T-helper 2 cell treated with Interferon-gamma antibody and Interleukin-4, amounts not matched to agents 100 ng/mL and 5 ng/mL, for 36 hours (primary cell): ENCODE measurements at regions not wholly inside any gene's neighbourhood (a gene's known extent, or its start where the extent isn't known, plus 50 kb on each side); places are given as distances from the start of the nearest gene placed in this dataset.
"Not testable (repeated sequence)": the region's sequence is repeated elsewhere in the genome, so short reads cannot be mapped to it uniquely, and the experiment has no call there.

Experiments
- intact Hi-C: fragments of 100-400 bp; cut with micrococcal nuclease; formaldehyde crosslinking; loops from one replicate; pipeline ENCODE4 v1.15.1; 2023

- intact Hi-C loops, result no loop called here
These were observed 277.4 kb upstream of the XYLT1 start for GRCh38 chr16:17748044-17748719.

DNA sequence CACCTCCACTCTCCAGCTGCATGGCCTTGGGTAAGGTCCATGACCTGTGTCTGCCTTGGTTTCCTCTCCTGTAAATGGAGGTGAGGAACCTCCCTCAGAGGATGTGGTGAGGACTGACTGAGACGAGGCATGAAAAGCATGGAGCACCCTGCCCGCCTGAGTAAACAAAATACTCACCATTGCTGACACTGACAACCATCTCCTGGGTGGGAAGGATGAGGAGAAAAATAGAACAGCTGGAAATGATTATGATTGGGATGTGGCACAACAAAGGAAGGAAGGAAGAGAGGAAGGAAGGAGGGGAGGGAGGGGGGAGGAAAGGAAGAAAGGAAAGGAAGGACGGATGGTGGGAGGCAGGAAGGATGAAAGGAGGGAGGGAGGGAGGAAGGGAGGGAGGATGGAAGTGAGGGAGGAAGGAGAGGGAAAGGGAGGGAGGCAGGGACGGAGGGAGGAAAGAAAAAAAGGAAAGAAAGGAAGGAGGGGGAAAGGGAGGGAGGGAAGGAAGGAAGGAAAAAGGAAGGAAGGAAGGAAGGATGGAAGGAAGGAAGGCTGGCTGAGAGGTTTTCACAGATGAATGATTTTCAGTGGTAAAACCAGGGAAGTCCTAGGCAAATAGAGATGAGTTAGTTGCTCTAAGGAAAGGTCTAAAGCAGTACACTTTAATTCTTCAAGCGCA is 276.5 kb upstream of the XYLT1 start:
- intact Hi-C loops, result no loop called here

- intact Hi-C loops, result no loop called here
These were observed 274.3 kb upstream of the XYLT1 start for GRCh38 chr16:17744921-17745572.

GRCh38 chr16:17743578-17743977 is 272.8 kb upstream of the XYLT1 start:
- intact Hi-C loops, result no loop called here

- intact Hi-C loops, result no loop called here
These were observed 272.4 kb upstream of the XYLT1 start for GRCh38 chr16:17743158-17743557.

DNA sequence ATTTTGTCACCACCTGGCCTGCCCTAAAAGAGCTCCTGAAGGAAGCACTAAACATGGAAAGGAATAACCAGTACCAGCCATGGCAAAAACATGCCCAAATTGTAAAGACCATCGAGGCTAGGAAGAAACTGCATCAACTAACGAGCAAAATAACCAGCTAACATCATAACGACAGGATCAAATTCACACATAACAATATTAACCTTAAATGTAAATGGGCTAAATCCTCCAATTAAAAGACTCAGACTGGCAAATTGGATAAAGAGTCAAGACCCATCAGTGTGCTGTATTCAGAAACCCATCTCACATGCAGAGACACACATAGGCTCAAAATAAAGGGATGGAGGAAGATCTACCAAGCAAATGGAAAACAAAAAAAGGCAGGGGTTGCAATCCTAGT is 264.3 kb upstream of the XYLT1 start:
- intact Hi-C loops, result not testable (repeated sequence)

DNA sequence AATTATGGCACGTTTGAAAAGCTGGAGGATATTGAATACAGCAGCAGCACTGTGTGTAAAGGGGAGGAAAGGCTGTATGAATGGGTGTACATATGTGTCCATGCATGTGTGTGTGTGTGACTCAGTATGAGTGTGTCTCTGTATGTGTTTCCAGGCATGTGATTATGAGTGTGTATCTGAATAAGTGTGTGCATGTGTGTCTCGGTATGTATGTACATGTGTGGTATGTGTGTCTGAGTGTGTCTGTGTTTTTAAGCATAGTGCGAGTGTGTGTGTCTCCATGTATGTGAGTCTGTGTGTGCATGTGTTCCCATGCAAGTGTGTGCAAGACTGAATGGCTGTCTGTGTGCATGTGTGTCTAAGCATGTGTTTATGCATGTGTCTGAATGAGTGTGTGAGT is 259.1 kb upstream of the XYLT1 start:
- intact Hi-C loops, result no loop called here

DNA sequence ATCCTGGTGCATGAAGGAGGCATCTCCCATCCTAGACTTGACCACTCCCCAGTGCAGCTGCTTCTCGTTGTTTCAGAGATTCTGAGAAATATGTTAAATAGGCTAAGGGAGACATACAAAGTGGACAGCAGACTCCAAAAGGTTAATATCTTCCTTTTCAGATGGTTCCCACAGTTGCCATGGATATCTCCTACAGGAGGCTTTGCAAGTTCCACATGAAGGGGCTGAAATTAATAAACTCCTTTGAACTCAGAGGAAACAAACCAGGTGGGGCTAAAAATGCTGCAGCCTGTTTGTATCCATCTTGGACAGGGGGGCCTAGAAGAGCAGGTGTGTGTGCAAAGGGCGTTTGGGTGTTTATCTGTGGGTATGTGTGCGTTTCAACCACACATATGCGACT is 257.4 kb upstream of the XYLT1 start:
- intact Hi-C loops, result no loop called here

- intact Hi-C loops, result no loop called here
These were observed 253.6 kb upstream of the XYLT1 start for GRCh38 chr16:17724242-17724898.

- intact Hi-C loops, result no loop called here
These were observed 252.9 kb upstream of the XYLT1 start for GRCh38 chr16:17723531-17724134.

DNA sequence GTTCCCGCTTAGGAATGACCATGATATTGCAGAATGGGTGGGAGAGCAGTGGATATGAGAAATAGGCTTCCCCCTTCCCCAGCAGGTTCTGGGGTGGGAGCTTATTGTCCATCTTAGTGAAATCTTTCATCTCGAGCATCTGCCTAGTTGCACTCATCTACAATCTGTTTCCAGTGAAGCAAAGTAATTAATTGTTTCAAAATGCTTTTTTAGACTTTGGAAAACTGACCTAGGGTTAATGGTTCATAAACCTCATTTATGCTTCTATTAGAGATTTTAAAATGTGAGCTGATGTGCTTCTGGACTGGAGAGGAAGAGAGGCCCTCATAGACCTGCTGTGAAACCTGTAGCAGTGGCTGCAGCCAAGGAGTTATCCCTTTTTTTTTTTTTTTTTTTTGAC is 247.7 kb upstream of the XYLT1 start:
- intact Hi-C loops, result no loop called here

- intact Hi-C loops, result no loop called here
These were observed 235.1 kb upstream of the XYLT1 start for GRCh38 chr16:17705847-17706246.

DNA sequence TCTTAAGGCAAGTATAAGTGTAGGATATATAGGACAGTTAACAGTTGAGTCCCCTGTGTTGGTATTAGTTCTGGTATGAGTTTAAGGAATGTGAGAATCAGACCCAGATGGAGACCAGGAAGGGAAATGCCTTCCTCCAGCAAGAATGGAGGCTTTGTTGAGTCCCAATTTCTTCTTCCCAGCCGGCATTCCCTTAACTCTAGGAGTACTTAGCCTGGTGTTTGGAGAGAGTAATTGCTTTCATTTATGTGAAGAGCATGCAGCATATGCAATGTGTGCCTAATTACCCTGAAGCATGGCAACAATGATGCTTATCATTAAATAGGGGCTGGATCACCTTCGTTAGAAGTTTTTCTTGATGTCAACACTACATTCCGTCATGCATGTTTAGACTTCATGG is 225.9 kb upstream of the XYLT1 start:
- intact Hi-C loops, result no loop called here

DNA sequence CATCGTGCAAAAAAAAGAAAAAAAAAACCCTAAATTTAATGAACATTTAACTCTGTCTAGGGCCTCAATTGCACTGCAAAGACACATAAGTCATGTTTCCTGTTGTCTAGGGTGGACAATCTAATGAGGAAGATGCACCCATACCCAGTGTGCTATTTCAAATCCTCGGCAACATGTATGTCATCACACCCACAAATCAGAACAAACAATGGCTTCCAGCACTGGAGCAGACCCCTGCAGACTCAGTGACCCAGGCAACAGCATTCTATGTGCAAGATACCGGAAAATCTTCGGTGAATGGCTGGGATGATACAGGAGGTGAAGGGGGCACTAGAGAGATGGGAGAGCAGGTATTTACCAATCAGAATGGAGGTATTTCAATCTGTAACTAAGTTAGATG is 221.7 kb upstream of the XYLT1 start:
- intact Hi-C loops, result no loop called here

DNA sequence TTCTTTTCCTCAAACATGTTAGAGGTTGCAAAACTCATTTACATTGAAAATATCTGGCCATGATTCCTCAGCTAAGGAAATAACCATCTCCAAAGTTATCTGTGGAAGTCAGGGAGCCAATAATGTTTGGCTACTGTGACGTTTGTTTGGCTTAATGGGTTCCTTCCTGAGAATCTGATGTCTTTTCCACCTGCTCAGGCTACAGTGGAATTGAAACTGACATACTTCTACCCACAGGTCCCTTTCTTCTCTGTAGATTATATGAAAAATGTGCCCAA is 221.1 kb upstream of the XYLT1 start:
- intact Hi-C loops, result no loop called here

DNA sequence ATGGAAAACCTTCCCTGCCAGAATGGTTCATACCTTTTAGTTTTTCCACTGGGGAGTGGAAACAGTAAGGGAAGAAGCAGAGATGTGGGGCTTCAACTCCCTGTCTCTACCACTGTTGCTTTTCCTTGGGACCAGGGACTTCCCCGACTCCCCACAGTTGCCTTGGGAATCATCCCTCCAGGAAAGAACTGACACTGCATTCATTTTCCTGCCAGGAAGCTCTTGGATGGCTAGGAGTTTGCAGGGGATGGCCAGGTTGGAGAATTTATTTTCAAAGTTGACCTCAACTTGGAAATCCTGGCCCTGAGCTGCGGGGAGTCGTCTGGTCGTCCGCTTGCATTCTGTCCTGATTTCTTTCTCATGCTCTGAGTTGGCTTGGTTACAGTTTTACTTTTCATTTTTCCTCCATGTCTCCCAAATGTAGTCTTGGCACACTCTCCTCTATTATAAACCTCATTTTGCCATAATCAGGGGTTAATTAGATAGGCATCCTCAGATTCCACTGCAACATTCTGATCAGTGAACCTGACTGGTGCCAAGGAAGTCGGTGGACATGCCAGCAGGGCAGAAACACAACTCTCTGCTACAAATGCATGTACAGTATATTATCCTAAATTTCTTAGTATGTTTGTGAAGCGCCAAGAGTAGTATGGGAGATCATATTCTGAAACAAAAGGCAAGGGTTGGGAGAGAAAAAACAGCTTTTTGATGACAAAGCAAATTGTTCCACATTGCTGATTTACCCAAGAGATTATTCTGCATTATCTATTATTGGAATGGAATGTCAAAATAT is 220.5 kb upstream of the XYLT1 start:
- intact Hi-C loops, result no loop called here

- intact Hi-C loops, result no loop called here
These were observed 214.7 kb upstream of the XYLT1 start for GRCh38 chr16:17685447-17685846.

DNA sequence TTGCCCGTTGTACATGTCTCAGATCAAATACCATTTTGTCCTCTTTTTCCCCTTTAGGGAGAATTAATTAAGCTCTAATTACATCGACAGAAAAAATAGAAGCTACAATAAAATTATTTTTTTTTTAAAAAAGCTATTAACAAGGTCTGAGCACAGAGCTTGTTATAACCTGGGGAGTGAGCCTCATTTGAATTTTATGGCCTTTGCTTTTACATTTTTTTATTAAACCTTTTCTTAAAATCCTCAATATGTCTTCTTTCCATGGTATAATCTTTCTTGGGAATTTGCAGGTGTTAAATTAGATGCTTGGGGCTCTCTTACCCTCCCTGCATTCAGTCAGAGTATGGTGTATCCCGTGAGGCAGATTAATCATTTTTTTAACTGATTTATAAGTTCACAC is 212.5 kb upstream of the XYLT1 start:
- intact Hi-C loops, result no loop called here

- intact Hi-C loops, result no loop called here
These were observed 205.4 kb upstream of the XYLT1 start for GRCh38 chr16:17676171-17676570.

DNA sequence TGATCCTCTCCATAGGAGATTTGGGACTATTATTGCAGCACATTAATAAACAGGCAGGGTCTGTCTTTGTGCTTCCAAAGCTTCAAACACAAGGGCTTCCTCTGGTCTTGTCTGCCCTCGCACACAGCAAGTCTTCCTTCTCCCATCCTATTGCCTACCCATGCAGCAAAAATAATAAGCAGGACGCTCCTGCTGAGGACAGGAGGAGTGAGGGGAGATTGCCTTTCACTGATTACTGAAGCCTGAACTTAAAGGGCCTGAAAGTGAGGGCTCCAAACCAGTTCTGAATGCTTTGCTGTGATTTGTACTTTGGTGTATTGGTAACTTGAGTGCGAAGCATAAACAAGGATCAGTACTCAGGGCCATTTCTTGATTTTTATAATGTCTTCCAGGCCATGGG is 197.6 kb upstream of the XYLT1 start:
- intact Hi-C loops, result no loop called here

DNA sequence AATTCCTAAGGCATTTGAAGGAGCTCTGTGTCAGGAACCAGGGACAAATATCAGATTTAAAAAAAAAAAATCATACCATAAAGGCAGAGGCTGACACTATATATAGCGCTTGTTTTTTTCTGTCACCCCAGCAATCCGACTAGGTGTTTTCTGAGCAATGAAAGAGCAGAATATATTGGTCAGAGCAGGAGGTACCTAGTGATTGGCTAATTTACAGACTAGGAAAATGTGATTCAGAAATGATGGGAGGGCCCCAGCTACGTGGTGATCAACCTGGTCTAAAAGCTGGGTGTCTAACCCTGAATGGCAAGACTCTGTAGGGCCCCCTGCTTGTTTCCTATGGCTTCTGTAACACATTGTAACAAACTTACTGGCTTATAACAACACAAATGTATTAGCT is 195.5 kb upstream of the XYLT1 start:
- intact Hi-C loops, result no loop called here
